SK-N-SH (cell line): ENCODE measurements at regions not wholly inside any gene's neighbourhood (a gene's known extent, or its start where the extent isn't known, plus 50 kb on each side); places are given as distances from the start of the nearest gene placed in this dataset.

ENCODE experiments used
- EP300 ChIP-seq, 2 experiments: IDR thresholded peaks; 2 replicates each; pipeline versions ENCODE4 v1.4.0 to v1.6.1; 2012; ENCODE audit warnings: borderline replicate concordance in 1 of 2, low read depth in 1 of 2, low read length in 1 of 2
- FOSL2 ChIP-seq: IDR thresholded peaks from 2 replicates; pipeline ENCODE4 v1.4.0; 2012; ENCODE audit warnings: low read depth, mild to moderate bottlenecking, moderate library complexity, borderline replicate concordance
- POLR2AphosphoS5 ChIP-seq: IDR thresholded peaks from 2 replicates; pipeline ENCODE4 v1.6.1; 2012; ENCODE audit warnings: low read depth, low read length
- RXRA ChIP-seq: IDR thresholded peaks from 2 replicates; pipeline ENCODE4 v1.4.0; 2012; ENCODE audit warnings: low read depth, mild to moderate bottlenecking, borderline replicate concordance
- SIN3A ChIP-seq: IDR thresholded peaks from 2 replicates; pipeline ENCODE4 v1.6.1; 2012; ENCODE audit warnings: low read depth, mild to moderate bottlenecking, low read length, moderate library complexity, borderline replicate concordance
- YY1 ChIP-seq: IDR thresholded peaks from 2 replicates; pipeline ENCODE4 v1.4.0; 2012; ENCODE audit warnings: low read depth, mild to moderate bottlenecking
- TF ChIP-seq, protein P1 (sequence below): fragments of 200-600 bp; sonication (generic); IDR thresholded peaks from 2 replicates; pipeline ENCODE4 v1.6.1; 2017; ENCODE audit warnings: antibody characterized with exemption, mild to moderate bottlenecking, moderate library complexity
- TF ChIP-seq, protein P2 (sequence below): IDR thresholded peaks from 2 replicates; pipeline ENCODE4 v1.6.1; 2012; ENCODE audit warnings: mild to moderate bottlenecking, low read depth, low read length, moderate library complexity
- TF ChIP-seq, protein P3 (sequence below): IDR thresholded peaks from 2 replicates; pipeline ENCODE4 v1.4.0; 2012; ENCODE audit warnings: low read depth

DNA sequence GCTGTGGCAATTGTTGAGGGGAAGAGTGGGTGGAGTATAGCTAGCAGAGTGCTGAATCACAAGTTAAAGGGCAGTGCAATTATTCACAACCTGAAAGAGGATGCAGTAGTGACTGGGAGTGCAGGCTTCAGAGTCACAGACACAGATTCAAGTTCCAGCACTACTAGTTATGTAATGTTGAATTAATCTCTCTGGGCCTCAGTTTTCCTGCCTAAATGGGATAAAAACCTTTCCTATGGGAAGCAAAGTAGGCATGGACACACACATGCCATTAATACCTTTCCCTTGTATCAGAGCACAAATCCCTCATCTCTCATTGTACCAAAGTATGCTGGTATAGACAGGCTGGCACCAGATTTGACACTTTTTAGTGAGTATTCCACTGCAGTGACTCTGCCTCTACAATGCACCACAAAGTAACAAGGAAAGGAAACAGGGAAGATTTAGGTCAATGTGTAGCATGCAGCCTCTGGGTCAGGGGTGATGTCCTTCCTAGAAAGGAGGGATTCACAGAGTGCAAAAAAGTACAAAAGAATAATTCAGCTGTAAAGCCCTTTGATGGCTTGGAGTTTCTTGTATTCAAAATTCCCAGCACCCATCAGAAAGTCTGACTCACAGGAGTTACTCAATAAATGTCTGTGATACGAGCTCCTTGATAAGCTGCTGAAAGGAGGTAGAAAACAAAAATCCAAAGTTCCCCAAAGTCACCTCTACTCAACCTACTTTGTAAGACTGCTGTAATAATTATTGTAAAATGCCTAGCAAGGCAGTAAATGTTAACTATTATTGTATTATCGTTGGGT lies 507.5 kb upstream of the TGFBR2 start:
- TF ChIP-seq, protein P1, sequence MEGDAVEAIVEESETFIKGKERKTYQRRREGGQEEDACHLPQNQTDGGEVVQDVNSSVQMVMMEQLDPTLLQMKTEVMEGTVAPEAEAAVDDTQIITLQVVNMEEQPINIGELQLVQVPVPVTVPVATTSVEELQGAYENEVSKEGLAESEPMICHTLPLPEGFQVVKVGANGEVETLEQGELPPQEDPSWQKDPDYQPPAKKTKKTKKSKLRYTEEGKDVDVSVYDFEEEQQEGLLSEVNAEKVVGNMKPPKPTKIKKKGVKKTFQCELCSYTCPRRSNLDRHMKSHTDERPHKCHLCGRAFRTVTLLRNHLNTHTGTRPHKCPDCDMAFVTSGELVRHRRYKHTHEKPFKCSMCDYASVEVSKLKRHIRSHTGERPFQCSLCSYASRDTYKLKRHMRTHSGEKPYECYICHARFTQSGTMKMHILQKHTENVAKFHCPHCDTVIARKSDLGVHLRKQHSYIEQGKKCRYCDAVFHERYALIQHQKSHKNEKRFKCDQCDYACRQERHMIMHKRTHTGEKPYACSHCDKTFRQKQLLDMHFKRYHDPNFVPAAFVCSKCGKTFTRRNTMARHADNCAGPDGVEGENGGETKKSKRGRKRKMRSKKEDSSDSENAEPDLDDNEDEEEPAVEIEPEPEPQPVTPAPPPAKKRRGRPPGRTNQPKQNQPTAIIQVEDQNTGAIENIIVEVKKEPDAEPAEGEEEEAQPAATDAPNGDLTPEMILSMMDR: no peak
- TF ChIP-seq, protein P2, sequence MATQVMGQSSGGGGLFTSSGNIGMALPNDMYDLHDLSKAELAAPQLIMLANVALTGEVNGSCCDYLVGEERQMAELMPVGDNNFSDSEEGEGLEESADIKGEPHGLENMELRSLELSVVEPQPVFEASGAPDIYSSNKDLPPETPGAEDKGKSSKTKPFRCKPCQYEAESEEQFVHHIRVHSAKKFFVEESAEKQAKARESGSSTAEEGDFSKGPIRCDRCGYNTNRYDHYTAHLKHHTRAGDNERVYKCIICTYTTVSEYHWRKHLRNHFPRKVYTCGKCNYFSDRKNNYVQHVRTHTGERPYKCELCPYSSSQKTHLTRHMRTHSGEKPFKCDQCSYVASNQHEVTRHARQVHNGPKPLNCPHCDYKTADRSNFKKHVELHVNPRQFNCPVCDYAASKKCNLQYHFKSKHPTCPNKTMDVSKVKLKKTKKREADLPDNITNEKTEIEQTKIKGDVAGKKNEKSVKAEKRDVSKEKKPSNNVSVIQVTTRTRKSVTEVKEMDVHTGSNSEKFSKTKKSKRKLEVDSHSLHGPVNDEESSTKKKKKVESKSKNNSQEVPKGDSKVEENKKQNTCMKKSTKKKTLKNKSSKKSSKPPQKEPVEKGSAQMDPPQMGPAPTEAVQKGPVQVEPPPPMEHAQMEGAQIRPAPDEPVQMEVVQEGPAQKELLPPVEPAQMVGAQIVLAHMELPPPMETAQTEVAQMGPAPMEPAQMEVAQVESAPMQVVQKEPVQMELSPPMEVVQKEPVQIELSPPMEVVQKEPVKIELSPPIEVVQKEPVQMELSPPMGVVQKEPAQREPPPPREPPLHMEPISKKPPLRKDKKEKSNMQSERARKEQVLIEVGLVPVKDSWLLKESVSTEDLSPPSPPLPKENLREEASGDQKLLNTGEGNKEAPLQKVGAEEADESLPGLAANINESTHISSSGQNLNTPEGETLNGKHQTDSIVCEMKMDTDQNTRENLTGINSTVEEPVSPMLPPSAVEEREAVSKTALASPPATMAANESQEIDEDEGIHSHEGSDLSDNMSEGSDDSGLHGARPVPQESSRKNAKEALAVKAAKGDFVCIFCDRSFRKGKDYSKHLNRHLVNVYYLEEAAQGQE: no peak
- TF ChIP-seq RXRA (no peak), FOSL2 (peak; percentile 19; the same call in 1 of the 2 replicates), SIN3A (no peak), POLR2AphosphoS5 (no peak), YY1 (no peak), EP300 (IDR thresholded peaks at IDR 0.05; ENCODE audit: borderline replicate concordance in 1 of 2, low read depth in 1 of 2, low read length in 1 of 2) (0 out of 4 replicates have a peak, but pooled peaks of 1 of the 2 experiments have one; percentile 33)
- TF ChIP-seq, protein P3, sequence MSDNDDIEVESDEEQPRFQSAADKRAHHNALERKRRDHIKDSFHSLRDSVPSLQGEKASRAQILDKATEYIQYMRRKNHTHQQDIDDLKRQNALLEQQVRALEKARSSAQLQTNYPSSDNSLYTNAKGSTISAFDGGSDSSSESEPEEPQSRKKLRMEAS: no peak
